Urinary bladder (tissue), 3 donors: ENCODE measurements at regions not wholly inside any gene's neighbourhood (a gene's known extent, or its start where the extent isn't known, plus 50 kb on each side); places are given as distances from the start of the nearest gene placed in this dataset.

Experiments used
- DNase-seq: peaks from one replicate; pipeline ENCODE4 v3.0.0-alpha.2; 2015; ENCODE audit errors: extremely low spot score
- H3K27ac ChIP-seq: one replicate; pipeline ENCODE4 v1.5.1; 2013; ENCODE audit warnings: low read depth, mild to moderate bottlenecking, moderate library complexity
- H3K36me3 ChIP-seq: one replicate; pipeline ENCODE4 v1.6.1; 2013; ENCODE audit warnings: mild to moderate bottlenecking, moderate library complexity; ENCODE audit not compliant: insufficient read depth
- H3K4me1 ChIP-seq: one replicate; pipeline ENCODE4 v1.6.1; 2013; ENCODE audit warnings: mild to moderate bottlenecking, moderate library complexity; ENCODE audit not compliant: insufficient read depth
- H3K4me3 ChIP-seq: one replicate; pipeline ENCODE4 v1.5.1; 2013; ENCODE audit warnings: low read depth, low read length
- WGBS: extraction: QIAGEN DNeasy Blood & Tissue Kit; methylation state at CpG from one replicate; pipeline ENCODE4 v1.1.7; 2013; 5-methylcytosine and 5-hydroxymethylcytosine counted together
- donor health status: healthy with polysubstance abuse.
- donor health status: healthy.

DNA sequence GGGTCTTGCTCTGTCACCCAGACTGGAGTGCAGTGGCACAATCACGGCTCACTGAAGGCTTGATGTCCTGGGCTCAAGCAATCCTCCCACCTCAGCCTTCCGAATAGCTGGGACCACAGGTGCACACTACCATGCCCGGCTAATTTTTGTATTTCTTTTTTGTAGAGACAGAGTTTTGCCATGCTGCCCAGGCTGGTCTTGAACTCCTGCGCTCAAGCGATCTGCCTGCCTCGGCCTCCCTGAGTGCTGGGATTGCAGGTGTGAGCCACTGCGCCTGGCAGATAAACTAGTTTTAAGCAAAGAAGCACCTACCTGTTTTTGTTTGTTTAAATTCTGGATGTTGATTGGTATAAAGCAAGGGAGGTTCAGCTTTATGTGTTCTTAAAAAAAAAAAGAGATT, 170.6 kb upstream of the GOLIM4 start:
- no peak overlapping the region for H3K4me3 ChIP-seq
- WGBS: 98% methylated on average over 7 of the region's 7 CpGs
- no peaks in the 10 kb centered on the region for H3K4me1 ChIP-seq
- no peaks in the 10 kb centered on the region for H3K36me3 ChIP-seq
- H3K27ac ChIP-seq: no peak overlapping the region
- DNase-seq: no peak

DNA sequence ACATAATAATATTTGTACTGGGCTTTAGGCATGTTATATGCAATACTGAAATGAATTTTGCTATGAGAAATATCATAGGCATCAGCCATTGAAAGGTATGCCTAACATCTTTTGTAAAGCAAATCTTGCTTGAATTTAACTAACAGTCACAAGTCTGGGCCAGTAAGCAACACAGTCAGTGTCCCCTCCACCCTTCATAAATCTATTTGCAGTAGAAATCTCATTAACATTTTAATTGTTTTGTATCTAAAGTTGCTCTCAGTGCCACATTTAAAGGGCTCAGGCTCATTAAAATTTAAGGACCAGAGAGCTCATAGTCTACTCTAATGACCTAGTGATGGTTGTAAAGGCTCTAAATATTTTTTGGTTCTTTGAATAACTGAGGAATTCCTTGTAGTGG, 167.2 kb upstream of the GOLIM4 start:
- Histone ChIP-seq H3K27ac (no peak overlapping the region), H3K4me3 (no peak overlapping the region), H3K36me3 (no peaks in the 10 kb centered on the region), H3K4me1 (no peaks in the 10 kb centered on the region)
- DNase-seq: no peak

DNA sequence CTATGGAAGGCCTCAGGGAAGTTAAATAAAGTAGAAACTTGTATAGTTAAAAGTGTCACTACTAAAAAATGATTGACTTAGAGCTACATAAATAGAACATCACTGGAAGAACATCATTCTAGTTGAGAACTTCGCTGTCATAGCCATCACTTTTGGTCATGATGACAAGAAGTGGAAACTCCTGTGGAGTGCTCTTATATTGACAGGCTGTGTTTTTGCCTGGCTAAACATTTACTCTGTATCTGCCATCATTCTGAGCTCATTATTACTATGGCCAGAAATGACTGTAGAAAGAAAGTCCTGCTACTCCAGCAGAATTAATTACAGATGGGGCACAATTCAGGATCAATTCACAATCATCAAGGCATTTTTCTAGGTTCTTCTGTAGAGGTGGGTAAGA, 165.1 kb upstream of the GOLIM4 start:
- 63% methylated on average over 1 of the region's 1 CpG for WGBS
- H3K4me3 ChIP-seq: no peak overlapping the region
- no peak overlapping the region for H3K27ac ChIP-seq
- H3K36me3 ChIP-seq: no peaks in the 10 kb centered on the region
- no peaks in the 10 kb centered on the region for H3K4me1 ChIP-seq
- no peak for DNase-seq

DNA sequence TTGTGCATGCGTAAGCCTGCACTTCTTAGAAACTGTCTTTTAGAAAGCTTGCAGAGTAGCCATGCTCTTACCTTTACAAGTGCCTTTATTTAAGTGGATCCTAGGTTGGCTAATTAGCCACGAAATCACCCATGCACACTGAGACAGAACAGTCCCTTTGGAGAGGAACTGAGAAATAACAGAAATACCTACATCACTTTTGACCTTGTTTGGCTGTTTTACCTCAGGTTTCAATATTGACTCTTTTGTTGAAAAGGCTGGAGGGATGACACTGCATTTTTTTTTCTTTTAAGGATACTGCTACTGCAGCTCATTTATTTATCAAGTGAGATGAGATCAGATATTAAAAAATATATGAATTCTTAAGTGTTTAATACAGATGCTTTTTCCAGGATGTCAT, 155.6 kb upstream of the GOLIM4 start:
- Histone ChIP-seq H3K4me1 (no peaks in the 10 kb centered on the region), H3K36me3 (no peaks in the 10 kb centered on the region)
- 74% methylated on average over 2 of the region's 2 CpGs for WGBS

DNA sequence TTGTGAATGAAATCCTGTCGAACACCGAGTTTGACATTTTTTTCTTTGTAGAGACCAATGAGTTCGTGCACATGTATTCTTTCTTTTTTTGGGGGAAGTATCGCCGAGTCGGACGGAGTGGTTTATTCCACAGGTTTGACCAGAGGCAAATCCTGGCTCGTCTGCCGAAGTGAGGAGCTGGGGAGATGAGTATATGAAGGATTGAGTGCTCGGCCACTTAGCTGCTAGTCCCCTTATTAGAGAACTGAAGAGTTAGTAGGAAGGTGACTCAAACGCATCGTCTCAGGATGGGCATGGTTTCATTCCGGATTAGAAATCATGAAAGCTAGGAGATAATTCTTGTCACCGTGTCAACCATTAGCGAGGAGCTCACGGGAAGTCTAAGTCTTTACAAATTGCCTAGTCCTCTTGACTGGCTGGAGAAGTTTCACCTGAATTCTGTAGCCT, 154.7 kb upstream of the GOLIM4 start:
- Histone ChIP-seq H3K36me3 (no peaks in the 10 kb centered on the region), H3K4me1 (no peaks in the 10 kb centered on the region), H3K27ac (no peak overlapping the region), H3K4me3 (peak overlapping the region; percentile 53)
- DNase-seq: peak; percentile 18
- 5% methylated on average over 16 of the region's 16 CpGs for WGBS

More for the DNA sequence above, 155.6 kb upstream of the GOLIM4 start:
- H3K4me3 ChIP-seq: no peak overlapping the region
- DNase-seq: no peak
- H3K27ac ChIP-seq: no peak overlapping the region

DNA sequence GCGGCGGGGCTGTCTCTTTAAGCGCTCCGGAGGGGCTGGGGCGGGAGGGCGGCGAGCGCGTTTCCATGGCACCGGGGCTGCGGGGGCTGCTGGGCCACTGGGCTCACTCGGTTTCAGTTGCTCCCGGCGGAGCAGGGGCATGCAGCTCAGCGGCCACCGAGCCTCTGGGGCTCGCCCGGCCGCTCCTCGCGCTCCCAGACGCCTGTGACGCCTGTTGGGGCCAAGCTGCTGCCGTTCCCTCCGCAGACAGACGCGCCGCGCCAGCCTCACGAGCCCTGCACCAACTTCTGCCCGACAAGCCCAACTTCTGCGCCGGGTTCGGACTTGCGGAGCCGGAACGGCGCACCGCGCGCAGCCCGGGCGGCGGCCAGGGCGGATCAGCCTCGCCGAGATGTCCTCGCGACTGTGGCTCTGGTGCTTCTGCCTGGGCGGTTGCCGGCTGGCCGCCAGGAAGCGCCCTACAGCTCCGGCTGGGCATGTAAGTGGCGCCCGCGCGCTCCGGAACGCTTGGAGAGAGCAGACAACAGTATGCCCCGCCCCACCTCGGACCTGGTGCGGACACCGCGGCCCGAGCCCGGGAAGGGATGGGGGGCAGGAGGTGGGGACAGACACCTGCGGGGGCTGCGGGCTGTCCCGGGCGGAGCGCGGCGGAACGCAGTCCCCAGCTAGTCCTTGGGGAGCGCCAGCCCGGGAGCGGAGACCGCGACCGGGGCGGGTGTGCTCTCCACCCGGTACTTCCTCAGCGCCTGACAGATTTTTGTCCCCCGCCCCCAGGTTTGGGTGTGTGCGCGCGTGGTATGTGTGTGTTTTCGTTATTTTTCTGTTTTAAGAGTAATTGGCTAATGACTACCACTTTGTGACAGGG, 154.1 kb upstream of the GOLIM4 start:
- Histone ChIP-seq H3K27ac (peak overlapping the region; percentile 31), H3K4me1 (no peaks in the 10 kb centered on the region), H3K36me3 (no peaks in the 10 kb centered on the region), H3K4me3 (peak overlapping the region; percentile 53)
- peak; percentile 40 for DNase-seq
- WGBS: under 1% methylated on average over 89 of the region's 89 CpGs

DNA sequence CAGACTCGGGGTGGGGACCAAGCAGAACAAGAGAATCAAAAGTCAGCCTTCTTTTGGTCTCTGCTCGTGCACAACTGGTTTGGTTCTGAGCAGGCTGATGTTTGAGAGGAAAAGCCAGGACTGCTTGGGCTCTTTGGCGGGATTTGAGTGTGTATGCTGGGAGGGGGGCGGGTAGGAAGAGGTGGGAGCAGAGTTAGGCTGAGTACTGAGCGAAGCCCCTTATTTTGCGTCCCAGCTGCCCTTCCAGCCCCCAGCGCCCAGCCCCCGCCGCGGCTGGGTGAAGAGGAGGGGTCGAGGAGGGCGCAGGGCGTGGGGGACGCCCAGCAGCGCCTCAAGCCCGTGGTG, 153.5 kb upstream of the GOLIM4 start:
- peak; percentile 26 for DNase-seq
- WGBS: 1% methylated on average over 16 of the region's 16 CpGs
- peak overlapping the region; percentile 27 for H3K27ac ChIP-seq
- peak overlapping the region; percentile 53 for H3K4me3 ChIP-seq
- H3K36me3 ChIP-seq: no peaks in the 10 kb centered on the region
- no peaks in the 10 kb centered on the region for H3K4me1 ChIP-seq

DNA sequence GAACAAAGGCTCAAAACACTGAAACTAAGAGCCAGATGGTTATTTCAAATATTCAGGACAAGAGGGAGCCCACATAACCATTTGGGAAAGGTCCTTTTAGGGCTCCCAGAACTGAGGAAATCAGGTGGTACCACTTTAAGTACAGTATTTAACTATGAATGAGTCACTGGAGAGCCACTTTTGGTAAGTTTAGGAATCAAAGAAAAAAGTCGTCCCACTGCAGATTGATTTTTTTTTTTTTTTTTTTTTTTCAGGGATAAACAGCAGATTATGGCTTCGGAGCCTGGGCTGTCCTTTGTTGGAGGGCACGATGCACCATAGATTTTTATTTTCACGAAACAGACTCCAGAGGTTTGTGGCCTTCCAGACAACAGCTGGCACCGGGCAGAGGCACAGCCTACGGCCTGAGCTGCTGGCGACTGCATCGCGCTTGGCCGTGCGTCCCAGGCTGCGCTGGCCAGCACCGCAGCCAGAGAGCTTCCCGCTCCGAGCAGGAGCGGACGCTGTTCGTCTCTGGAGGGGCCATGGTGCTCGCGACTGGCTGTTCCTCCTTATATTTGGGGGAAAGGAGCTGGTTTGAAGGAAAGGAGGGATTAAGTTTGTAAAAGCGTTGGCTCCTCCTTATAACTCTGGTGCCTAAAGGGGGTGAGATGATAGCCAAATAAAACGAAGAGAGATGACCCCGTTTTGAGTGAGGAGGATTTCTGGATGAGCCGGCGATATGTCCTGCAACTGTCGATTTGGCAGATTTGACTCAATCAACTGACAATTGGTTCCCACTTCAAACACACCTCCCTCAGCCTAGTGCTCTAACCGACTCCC, 152.9 kb upstream of the GOLIM4 start:
- H3K36me3 ChIP-seq: no peaks in the 10 kb centered on the region
- peak overlapping the region; percentile 53 for H3K4me3 ChIP-seq
- DNase-seq: peak; percentile 25
- H3K27ac ChIP-seq: no peak overlapping the region
- under 1% methylated on average over 27 of the region's 27 CpGs for WGBS
- no peaks in the 10 kb centered on the region for H3K4me1 ChIP-seq

DNA sequence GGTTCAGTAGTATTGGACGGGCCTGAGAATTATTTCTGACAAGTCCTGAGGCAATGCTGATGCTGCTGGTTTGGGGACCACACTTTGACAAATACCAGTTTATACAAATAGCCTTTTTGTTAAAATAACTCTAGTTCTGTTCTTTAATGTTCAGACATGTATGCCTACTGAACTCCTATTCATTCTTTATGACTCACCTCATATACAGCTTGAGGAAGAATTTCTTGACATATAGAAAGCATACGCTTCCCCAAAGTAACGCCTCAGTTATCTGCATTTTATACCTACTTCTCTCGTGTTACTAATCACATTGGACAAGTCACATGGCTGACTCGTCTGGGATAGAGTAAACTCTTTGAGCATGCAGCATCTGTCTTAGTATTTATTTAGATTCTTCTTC, 145.4 kb upstream of the GOLIM4 start:
- WGBS: 81% methylated on average over 5 of the region's 5 CpGs
- no peak for DNase-seq
- Histone ChIP-seq H3K27ac (no peak overlapping the region), H3K4me3 (no peak overlapping the region), H3K36me3 (no peaks in the 10 kb centered on the region), H3K4me1 (no peaks in the 10 kb centered on the region)

DNA sequence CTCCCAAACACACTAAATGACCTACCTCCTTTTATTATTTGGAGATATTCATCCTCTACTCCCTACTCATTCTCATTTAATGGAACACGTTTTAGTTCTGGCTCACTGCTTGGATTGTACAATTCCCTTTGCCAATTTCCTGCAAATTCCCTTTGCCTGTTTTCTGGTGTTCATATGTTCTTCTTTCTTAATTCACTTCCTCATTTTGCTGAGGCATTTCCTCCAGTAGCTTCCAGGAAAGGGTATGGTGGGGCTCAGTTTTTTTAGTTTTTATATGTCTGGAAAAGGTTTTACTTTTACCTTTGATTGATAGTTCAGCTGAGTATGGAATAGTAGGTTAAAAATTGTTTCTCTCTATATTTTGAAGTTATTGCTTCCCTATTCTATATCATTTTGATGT, 143.6 kb upstream of the GOLIM4 start:
- H3K27ac ChIP-seq: no peak overlapping the region
- no peak overlapping the region for H3K4me3 ChIP-seq
- WGBS: 48% methylated on average over 1 of the region's 1 CpG
- DNase-seq: no peak
- no peaks in the 10 kb centered on the region for H3K4me1 ChIP-seq
- no peaks in the 10 kb centered on the region for H3K36me3 ChIP-seq

DNA sequence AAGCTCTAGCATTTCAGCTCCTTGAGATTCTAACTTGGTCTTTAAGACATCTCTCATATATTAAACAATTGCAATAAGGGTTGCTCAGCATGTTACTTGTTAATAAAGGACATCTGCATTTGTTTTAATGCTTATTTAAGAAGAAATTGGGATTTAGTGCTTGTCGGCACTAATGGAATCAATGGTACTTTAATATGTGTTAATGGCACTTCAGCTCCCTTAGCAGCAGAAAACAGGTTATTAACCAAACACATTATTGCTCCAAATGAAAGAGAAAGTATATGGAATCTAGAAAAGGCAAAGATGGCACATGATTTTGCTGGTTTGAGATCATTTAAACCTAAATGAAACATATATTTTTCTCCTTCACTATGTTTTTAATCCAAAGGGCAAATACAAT, 137.3 kb upstream of the GOLIM4 start:
- no peak for DNase-seq
- Histone ChIP-seq H3K4me3 (no peak overlapping the region), H3K4me1 (no peaks in the 10 kb centered on the region), H3K36me3 (no peaks in the 10 kb centered on the region), H3K27ac (no peak overlapping the region)
- 89% methylated on average over 1 of the region's 1 CpG for WGBS

DNA sequence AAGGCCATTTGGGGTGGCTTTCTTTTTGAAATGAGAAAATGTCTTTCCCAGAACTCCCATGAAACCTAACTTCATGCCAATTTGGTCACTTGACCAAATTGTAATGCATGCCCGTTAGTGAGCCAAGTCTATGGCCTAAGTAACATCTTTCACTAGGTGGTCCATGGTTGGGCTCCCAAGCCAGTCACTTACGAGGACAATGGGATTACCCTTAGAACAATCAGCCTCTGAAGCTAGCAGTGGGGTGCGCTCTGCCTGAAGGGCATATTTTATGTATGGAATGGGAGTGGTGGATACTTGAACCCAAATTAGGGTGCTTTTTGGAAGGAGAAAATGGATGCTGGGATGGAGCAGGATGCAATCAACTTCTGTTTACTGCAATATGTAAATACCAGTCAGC, 127.4 kb upstream of the GOLIM4 start:
- WGBS: 94% methylated on average over 3 of the region's 3 CpGs
- no peak for DNase-seq

DNA sequence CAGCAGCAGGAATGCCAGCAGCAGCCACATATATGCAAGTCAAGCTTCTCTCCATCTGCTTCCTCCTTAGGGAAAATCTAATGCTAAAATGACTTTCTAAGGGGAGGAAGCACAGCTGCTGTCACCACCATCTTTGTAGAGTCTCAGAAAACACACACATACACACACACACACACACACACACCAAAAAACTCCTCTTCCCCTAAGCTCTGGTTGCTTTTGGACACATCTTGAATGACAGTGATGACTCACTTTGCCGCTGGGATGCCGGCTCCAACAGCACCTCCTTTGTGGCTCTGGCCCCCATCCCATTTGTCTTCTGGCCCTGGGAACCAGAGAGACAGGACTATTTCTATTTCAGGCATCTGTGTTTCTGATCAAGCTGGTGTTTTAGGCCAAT, 124.8 kb upstream of the GOLIM4 start:
- H3K4me1 ChIP-seq: no peaks in the 10 kb centered on the region
- H3K27ac ChIP-seq: no peak overlapping the region
- no peak for DNase-seq
- 70% methylated on average over 2 of the region's 2 CpGs for WGBS
- H3K36me3 ChIP-seq: no peaks in the 10 kb centered on the region
- H3K4me3 ChIP-seq: no peak overlapping the region

More for the DNA sequence above, 127.4 kb upstream of the GOLIM4 start:
- Histone ChIP-seq H3K36me3 (no peaks in the 10 kb centered on the region), H3K27ac (no peak overlapping the region), H3K4me1 (no peaks in the 10 kb centered on the region), H3K4me3 (no peak overlapping the region)

DNA sequence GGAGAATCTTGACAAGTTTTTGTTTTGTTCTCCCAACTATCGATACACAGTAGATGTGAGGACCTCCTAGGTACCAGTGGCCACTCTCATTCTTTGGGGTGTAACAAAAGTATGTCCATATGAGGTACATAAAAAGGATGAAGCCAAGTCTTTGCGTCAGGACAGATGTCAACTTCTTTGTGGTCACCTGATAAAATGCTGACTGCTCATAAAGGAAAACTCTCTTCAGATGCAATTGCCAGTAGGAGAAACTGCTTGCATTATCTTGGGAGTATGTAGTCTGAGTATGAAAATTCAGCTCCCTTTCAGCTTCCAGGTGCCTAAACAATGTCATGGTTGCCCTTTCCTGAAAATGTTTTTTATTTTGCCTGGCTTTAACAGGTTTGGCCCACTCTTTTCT, 123.8 kb upstream of the GOLIM4 start:
- Histone ChIP-seq H3K4me1 (no peaks in the 10 kb centered on the region), H3K4me3 (no peak overlapping the region), H3K36me3 (no peaks in the 10 kb centered on the region), H3K27ac (no peak overlapping the region)
- no peak for DNase-seq
- WGBS: 89% methylated on average over 2 of the region's 2 CpGs
